H4 (cell line): ENCODE measurements at regions not wholly inside any gene's neighbourhood (a gene's known extent, or its start where the extent isn't known, plus 50 kb on each side); places are given as distances from the start of the nearest gene placed in this dataset.

Experiments used
- DNase-seq: peaks from one replicate; pipeline ENCODE4 v3.0.0-alpha.2; 2015; ENCODE audit warnings: low spot score

DNA sequence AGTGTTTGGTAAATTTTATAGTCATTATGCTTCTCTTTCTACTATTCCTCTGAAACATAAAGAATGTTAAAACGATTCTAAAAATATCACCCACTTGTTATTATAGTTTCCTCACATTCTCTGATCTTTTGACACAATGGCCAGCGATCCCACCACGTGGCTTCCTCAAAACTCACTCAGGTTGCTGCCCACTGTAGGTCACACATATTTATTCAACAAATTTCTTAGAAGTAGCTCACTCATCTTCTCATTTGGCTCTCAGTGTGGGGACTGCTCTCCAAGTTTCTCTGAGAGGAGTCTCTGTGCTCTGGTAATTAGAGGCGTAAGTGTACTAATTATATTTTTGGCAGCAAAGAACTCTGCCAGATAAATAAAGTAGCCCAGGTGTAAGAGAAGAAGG, 465.4 kb downstream of the CDH11 start:
- no peak for DNase-seq

DNA sequence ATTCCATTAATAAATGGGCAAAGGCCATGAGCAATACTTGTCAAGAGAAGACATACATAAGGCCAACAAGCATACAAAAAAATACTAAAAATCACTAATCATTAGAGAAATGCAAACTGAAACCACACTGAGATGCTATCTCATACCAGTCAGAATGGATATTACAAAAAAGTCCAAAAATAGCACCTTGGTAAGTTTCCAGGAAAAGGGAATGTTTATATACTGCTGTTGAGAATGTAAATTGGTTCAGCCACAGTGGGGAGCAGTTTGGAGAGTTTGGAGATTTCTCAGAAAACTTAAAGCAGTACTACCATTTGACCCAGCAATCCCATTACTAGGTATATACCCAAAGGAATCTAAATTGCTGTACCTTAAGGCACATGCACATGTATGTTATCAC, 467.7 kb downstream of the CDH11 start:
- no peak for DNase-seq

DNA sequence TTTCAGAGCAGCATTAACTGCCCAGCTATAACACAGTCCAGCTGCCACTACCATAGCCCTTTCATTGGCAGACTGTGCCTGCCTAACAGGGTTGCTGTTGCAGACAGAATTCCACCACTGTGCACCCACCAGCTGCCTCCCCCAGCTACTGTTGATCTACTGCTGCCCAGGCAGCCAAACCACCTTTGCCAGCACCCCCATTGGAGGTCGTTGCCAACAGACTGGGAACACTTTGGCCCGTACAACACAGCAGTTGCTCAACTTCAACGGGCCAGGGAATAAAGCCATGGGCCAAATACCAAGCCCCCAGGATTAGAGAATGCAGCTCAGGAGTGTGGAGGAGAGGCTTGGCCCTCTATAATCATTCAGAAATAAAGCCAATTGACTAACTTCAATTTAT, 473.6 kb downstream of the CDH11 start:
- no peak for DNase-seq

DNA sequence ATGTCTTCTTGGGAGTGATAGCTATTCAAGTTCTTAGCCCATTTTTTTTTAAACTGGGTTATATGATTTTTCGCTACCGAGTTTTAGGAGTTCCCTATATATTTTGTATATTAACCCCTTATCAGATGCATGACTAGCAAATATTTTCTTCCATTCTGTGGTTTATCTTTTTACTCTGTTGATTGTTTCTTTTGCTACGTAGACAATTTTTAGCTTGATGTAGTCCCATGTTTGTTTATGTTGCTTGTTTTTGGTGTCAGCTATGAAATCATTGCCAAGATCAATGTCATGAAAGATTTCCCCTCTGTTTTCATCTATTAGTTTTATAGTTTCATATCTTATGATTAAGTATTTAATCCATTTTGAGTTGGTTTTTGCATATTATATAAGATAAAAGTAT, 480.5 kb downstream of the CDH11 start:
- no peak for DNase-seq

DNA sequence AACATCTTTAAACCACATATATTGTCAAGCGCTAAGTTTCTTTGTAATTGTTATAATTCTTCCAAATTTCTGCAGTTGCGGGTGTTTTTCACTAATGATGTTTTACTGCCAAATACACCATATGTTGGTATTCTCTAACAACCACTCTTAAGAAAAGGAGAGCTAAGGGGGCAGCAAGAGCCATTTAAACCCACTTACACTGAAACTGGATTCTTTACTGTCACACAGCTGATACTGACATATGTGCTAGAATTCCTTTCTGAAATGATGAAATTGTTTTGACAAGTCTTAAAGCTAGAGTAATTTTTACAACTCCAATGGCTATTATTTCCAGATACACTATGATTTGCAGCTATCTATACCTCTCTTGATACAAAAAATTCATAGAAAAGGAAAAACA, 483.1 kb downstream of the CDH11 start:
- DNase-seq = no peak

DNA sequence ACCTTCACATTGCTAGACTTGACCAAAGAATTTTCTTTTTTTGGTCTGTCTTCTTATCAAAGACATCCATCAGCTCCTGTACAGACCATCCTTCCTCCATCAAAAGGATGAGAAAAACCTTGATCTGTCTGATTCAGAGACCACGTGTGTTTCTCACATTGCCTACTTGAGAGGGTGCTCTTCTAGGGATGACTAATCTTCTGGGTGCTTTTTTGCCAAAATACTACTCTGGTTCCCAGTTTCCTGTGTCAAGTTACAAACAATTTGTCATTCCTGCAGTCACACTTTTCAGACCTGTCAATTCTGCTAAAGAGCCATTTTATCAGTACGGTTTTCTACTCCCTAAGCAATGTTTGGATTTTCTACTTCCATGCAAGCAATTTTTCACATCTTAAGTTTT, 492.2 kb downstream of the CDH11 start:
- no peak for DNase-seq

DNA sequence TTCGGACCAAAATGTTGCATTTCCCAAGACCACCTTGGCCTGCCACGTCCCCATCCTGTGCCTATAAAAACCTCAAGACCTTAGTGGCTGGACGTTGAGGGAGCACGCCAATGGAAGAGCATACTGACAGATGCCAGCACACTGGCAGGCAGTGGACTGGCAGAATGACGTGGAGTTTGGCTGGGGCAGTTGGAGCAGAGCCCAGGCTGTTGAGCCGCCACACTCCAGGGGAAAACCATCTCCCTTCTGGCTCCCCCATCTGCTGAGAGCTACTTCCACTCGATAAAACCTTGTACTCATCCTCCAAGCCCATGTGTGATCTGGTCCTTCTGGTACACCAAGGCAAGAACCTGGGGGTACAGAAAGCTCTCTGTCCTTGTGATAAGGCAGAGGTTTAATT, 494.1 kb downstream of the CDH11 start:
- DNase-seq = peak; percentile 75

DNA sequence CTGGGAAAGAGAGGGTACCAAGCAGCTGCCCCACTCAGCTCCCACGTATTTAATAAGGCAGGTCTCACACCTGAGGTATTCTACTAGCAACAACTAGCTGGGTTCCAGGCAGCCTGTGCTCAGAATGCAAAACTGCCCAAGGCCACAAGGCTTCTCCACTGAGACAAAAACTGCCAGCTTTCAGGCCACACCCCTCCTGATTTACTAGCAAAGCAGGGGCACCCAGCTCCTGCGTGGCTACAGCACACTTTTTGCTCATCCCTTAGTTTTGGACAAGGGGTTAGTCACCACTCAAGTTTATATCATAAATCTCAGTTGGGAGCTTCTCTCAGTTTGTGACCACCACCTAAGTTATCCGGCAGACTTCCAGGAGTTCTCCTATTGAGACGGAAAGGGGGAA, 494.6 kb downstream of the CDH11 start:
- DNase-seq = peak; percentile 66

DNA sequence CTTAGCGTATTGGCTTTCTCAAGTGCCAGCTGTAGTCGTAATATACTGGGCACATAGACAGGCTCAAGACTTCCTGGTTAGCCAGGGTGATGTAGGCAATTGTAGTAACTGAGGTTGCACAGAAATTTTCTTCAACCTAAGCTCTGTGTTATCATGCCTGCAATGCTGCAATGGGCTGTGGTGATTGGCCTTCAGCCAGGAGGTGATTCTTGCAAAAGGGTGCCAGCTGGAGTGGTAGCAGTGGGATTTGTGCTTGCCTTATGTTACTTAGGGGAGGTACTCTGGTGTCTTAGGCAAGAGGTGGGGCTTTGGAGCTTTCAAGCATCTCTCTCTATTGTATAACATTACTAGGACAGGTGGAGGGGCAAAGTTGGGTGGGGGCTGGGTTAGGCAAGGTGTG, 495.1 kb downstream of the CDH11 start:
- peak; percentile 69 for DNase-seq

DNA sequence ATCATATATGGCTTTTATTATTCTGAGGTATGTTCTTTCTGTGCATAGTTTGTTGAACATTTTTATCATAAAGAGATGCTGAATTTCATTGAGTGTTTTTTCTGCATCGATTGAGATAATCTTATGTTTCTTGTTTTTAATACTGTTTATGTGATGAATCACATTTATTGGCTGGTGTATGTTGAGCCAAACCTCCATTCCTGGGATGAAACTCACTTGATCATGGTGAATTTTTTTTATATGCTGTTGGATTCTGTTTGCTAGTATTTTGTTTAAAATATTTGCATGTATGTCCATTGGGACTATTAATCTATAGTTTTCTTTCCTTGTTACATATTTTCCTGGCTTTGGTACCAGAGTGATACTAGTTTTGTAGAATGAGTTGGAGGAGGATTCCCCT, 500.2 kb downstream of the CDH11 start:
- no peak for DNase-seq

DNA sequence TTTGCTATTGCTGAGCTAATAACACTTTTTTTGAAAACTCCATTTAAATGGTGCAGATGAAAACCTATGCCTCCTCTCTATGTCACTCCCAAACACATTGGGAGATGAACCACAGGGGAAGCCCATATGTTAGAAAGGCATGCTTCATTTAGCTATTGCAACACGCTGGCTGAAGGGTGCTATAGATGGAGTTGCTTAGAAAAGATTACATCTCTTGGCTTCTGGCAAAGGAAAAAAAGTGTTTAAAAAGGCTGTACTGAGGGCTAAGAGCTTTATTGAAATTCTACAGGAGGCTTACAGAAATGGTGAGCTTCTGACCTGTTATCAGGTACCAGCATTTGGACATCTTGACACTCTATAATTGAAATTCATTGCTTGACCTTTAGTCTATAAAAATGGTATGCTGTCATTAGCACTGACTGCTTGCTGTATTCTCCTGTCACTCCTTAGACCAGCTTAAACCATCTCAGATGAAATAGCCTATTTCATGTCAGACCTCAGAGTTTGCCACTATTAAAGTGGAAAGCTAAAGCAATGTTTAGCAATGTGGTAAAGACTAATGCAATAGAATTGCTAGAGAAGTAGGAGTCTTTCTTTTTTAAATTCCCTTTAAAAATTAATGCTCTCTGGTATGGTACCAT, 503.9 kb downstream of the CDH11 start:
- no peak for DNase-seq

DNA sequence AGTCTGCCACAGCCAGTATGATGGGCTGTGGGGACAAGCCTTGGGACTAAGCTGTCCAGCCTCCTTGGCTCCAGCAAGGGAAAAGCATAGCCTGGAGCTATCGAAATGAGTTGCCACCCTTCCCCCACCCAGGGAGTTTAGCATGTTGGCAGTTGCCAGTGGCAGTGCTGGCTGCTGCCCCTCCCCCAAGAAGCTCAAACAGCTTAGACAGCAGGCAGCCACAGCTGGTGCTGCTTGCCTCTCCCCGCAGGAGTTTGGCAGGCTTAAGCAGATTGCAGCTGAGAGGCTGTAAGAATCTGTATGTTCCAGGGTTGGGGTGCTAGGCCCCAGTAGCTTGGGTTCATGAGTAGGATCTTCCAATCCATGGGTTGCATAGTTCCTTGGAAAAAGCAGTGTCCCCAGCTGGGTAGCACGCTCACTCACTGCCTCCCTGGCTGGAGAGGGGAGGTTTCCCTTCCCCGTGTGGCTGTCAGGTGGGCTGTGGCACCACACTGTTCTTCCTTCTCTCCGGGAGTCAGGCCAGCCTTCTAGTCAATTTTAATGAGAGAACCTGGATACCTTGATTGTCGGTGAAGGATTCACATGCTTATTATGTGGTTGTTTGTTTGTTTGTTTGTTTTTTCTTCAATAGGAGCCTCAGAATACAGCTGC, 506.1 kb downstream of the CDH11 start:
- DNase-seq = peak; percentile 71

DNA sequence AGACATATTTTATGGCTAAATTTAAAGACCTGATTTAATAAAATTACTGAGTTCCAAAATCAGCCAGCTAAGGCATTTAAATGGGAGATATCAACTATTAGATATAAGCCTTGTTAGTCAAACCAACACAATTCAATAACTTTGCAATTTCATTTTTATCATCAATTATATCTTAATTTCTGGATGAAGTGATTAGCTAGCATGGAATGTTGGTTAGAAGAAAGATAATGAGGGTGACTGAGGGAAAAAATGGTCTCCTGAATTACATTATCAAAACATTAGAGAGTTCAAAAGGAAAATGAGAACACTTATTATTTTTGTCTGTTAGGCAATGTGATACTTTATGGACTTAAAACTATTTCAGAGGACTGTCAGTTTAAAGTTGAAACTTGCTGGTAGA, 525.7 kb downstream of the CDH11 start:
- DNase-seq = no peak

DNA sequence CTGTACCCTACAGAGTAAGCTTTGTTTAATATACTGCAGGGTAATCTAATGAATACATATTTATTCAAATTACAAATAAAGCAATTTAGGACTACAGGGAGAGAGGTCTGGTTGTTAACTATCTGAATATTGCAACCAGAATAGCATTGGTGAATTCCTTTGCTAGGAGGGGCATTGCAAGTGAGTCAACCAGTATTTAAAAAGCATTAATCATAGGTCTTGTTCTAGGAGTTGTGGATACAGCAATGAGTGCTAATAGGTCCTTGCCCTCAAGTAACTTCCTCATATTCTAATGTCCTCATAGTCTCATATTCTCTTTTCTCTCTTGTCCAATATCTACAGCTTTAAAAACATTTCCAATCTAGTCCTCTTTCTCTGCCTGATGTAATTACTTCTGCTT, 531.4 kb downstream of the CDH11 start:
- no peak for DNase-seq

DNA sequence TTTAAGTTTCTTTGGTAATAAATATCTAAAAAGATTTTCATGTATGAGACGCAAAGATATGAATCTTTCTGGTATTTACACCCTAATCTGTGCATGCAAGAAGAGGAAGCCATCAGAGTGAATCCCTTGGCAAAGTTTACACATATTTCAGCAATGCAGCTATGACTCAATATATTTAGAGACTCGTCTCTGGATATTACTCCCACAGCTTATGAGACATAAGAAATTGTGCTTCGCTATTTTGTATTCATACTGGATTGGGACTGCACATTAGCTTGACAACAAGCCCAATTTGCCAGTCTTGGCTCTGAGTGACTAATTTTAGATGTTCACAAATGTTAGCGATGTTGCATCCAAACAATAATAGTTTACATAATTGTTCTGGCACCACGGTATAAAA, 532.0 kb downstream of the CDH11 start:
- DNase-seq = no peak

DNA sequence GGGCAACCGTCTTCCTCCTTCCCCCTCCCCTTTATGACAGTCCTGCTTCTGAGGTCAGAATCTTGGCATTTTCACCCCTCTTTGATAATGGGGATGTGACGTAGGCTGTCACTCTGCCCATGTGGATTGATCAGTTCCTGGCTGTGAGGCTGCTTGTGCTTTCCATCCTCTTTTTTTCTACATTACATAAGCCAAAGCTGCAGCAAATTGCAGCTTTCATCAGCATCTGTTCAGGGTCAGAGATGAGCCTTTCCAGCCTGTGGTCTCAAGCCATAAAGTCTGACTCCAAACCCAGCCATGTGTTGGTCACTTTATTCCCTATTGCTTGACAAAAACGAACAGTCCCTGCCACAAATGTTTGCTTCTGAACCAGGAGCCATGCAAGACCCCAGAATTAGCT, 535.1 kb downstream of the CDH11 start:
- DNase-seq = no peak

DNA sequence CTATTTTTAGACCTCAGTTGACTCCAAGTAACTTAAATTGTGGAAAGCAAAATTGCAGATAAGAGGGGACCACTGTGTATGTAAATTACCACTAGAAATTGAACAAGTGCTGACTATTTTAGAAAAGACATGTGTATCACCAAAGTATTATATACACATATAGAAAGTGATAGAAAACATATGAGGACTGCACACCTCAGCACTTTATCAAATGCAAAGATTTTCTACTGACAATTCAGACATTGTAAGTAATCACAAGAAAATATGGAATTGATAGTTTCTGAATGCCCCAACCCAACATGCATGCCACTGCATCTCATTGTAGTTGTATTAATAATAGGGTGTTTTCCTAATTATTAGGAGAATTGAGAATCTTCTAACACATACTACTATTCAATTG, 536.5 kb downstream of the CDH11 start:
- DNase-seq = no peak

DNA sequence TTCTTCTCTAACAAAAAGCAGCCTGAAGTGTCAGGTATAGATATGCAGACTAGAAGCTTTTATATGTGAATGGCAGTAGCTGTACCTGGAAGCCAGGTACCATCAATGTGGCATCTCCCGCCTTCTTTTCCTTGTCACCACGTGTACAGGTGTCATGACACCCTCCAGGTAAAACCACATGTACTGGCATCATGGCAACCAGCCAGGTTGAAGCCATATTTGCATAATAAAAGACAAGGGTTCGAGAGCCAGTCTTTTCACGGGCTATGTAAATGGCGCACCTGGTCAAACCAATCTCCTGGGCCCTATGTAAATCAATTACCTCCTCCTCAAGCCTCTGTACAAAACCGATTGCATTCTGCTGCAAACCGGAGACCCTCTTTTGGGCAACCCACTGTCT, 541.3 kb downstream of the CDH11 start:
- DNase-seq = no peak

DNA sequence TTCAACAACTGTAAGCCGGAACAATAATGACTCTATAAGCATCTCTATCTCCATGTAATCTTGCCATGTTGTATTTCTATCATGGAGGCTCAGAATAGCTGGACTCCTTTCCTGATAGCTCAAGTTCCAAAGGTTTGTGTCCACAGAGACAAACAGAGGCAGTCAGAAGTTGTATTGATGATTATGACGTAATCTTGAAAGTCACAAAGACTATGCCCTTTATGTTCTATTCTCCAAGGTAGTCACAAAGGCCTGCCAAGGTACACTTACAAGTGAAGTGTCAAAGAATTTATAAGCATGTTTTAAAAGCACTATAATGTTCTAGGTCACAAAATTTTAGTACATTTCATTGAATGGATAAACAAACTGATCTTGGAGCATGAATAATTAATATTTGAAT, 542.2 kb downstream of the CDH11 start:
- no peak for DNase-seq

DNA sequence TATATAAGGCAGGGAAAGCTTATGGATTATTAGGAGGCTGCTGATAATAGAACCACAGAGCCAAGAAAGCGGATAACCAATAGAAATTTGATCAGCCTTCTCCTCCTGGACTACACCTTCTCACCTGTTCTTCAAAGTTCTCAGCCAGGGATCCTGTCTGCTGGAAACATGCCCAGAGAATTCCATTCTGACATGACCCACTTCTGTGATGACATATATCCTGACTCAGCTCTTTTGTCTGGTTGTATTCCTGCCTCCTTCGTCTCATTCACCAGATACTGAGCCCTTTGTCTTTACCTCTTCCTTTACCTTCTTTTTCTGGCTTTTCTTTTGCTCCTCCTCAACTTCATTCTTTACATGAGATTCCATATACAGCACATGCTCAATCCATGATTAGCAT, 576.1 kb downstream of the CDH11 start:
- no peak for DNase-seq

DNA sequence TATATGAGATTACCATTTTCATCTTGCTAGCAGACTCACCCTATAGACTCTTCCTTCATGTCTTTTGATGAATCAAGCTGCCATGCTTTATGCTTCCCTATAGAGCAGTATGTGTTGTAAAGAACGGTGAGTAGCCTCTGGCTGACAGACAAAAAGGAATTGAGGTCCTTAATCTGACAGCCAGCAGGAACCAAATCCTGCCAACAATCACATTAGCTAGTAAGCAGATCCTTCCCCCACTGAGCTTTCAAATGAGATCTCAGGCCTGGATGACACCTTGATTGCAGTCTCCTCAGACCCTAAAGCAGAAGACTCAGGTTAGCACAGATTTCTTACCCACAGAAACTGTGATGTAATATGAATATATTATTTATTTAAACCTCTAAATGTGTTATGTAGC, 577.0 kb downstream of the CDH11 start:
- DNase-seq = no peak

DNA sequence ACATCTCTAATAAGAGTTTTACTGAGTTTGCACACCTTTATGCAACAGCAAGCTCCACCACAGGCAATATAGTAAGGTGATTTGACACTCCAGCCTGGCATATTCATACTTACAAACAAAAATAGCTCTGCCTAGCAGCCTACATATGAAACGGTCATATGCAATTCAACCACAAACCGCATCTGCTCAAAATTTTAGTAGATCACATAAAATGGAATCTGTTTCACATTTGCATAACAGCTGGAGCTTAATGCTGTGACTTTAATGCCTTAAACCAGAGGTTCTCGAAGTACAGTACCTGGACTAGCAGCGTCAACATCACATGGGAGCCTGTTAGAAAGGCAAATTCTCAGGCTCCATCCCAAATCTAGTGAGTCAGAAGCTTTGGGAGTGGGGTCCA, 578.4 kb downstream of the CDH11 start:
- DNase-seq = no peak

DNA sequence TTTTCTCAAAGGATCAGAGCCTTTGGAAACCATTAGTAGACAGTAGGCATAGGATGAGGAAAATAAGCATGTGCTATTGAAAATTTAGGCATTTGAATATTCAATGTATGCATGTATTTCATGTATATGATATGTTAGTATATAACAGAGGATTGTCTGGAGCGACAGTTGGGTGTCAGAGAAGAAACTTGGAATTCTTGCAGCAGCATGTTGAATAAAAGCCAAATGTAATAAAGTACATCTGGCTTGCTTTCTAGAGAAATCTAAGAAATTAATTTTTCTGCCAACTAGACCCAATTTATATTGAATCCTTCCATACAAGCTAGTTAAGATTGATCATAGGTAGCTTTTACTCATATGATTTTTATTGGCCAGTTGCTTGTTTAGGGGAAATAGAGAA, 578.8 kb downstream of the CDH11 start:
- DNase-seq = no peak

DNA sequence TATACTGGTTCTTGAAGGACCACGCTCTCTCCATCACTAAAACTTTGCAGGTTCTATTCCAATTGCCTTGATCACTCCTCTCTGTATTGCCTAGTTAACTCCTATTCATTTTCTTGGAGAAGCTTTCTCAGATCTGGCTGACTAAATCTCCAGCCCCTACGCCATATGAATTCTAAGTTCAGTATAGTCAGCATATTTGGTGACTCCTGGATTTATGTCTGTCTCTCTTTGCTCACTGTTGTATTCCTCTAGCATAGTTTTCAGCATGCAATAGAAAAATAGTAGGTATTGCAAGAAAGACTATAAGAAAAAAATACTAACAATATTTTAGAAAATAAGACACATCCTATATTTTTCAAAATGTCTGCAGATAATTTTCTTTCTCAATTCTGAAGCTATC, 579.7 kb downstream of the CDH11 start:
- no peak for DNase-seq
